ENCODE measurements at regions not wholly inside any gene's neighbourhood (a gene's known extent, or its start where the extent isn't known, plus 50 kb on each side); places are given as distances from the start of the nearest gene placed in this dataset.

GRCh38 chr20:57103146-57103800 lies 163.2 kb downstream of the BMP7 start:
- no peak for TF ChIP-seq POLR2AphosphoS5 (IDR thresholded peaks at IDR 0.05; ENCODE audit: low read depth, low read length)
- TF ChIP-seq POLR2A (IDR thresholded peaks at IDR 0.05; ENCODE audit: low read depth, low read length), result no peak
- TF ChIP-seq TAF1 (IDR thresholded peaks at IDR 0.05; ENCODE audit: borderline replicate concordance, low read depth, low read length), result no peak
